ENCODE measurements at regions not wholly inside any gene's neighbourhood (a gene's known extent, or its start where the extent isn't known, plus 50 kb on each side); places are given as distances from the start of the nearest gene placed in this dataset.

- H3K4me1 ChIP-seq (ENCODE audit: insufficient read depth): no peaks in the 10 kb centered on the region
Measured at GRCh38 chr13:37978680-37979079, 109.1 kb upstream of the TRPC4 start.

GRCh38 chr13:37968555-37968954 is 99.0 kb upstream of the TRPC4 start:
- Histone ChIP-seq H3K79me2 (no peaks in the 10 kb centered on the region), H3K4me3 (no peak overlapping the region), H3K36me3 (replicated peaks; ENCODE audit: insufficient read depth, low read depth) (no peaks in the 10 kb centered on the region), H3K27me3 (no peaks in the 10 kb centered on the region), H3K9me3 (ENCODE audit: low read depth) (no peaks in the 10 kb centered on the region), H4K20me1 (ENCODE audit: insufficient read depth, poor library complexity, severe bottlenecking) (no peaks in the 10 kb centered on the region), H3K4me2 (no peak overlapping the region), H2AFZ (no peak overlapping the region), H3K27ac (no peak overlapping the region), H3K4me1 (ENCODE audit: insufficient read depth) (no peaks in the 10 kb centered on the region), H3K9me2 (replicated peaks; ENCODE audit: insufficient read depth) (no peaks in the 10 kb centered on the region)
- DNase-seq (ENCODE audit: low spot score): no peak
- 74% methylated on average over 2 of the region's 2 CpGs for WGBS (ENCODE audit: low lambda C conversion rate, missing lambda C conversion rate)
- TF ChIP-seq EZH2 (IDR thresholded peaks at IDR 0.05; ENCODE audit: borderline replicate concordance) (no peak), EZH2phosphoT487 (IDR thresholded peaks at IDR 0.05; ENCODE audit: low read depth, severe bottlenecking, unreplicated experiment) (no peak)
- TF ChIP-seq, protein P1, sequence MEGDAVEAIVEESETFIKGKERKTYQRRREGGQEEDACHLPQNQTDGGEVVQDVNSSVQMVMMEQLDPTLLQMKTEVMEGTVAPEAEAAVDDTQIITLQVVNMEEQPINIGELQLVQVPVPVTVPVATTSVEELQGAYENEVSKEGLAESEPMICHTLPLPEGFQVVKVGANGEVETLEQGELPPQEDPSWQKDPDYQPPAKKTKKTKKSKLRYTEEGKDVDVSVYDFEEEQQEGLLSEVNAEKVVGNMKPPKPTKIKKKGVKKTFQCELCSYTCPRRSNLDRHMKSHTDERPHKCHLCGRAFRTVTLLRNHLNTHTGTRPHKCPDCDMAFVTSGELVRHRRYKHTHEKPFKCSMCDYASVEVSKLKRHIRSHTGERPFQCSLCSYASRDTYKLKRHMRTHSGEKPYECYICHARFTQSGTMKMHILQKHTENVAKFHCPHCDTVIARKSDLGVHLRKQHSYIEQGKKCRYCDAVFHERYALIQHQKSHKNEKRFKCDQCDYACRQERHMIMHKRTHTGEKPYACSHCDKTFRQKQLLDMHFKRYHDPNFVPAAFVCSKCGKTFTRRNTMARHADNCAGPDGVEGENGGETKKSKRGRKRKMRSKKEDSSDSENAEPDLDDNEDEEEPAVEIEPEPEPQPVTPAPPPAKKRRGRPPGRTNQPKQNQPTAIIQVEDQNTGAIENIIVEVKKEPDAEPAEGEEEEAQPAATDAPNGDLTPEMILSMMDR (IDR thresholded peaks at IDR 0.05; ENCODE audit: poor library complexity): no peak

More at GRCh38 chr13:37978680-37979079, 109.1 kb upstream of the TRPC4 start:
- Histone ChIP-seq H3K4me2 (no peak overlapping the region), H3K36me3 (replicated peaks; ENCODE audit: insufficient read depth, low read depth) (no peaks in the 10 kb centered on the region), H3K9me3 (ENCODE audit: low read depth) (no peaks in the 10 kb centered on the region), H3K9me2 (replicated peaks; ENCODE audit: insufficient read depth) (no peaks in the 10 kb centered on the region), H3K27ac (no peak overlapping the region), H3K4me3 (no peak overlapping the region), H3K27me3 (no peaks in the 10 kb centered on the region), H4K20me1 (ENCODE audit: insufficient read depth, poor library complexity, severe bottlenecking) (no peaks in the 10 kb centered on the region), H2AFZ (no peak overlapping the region), H3K79me2 (no peaks in the 10 kb centered on the region)
- TF ChIP-seq, protein P1 (IDR thresholded peaks at IDR 0.05; ENCODE audit: poor library complexity): no peak
- TF ChIP-seq EZH2phosphoT487 (IDR thresholded peaks at IDR 0.05; ENCODE audit: low read depth, severe bottlenecking, unreplicated experiment) (no peak), EZH2 (IDR thresholded peaks at IDR 0.05; ENCODE audit: borderline replicate concordance) (no peak)
- 79% methylated on average over 2 of the region's 2 CpGs for WGBS (ENCODE audit: low lambda C conversion rate, missing lambda C conversion rate)
- DNase-seq (ENCODE audit: low spot score): no peak

DNA sequence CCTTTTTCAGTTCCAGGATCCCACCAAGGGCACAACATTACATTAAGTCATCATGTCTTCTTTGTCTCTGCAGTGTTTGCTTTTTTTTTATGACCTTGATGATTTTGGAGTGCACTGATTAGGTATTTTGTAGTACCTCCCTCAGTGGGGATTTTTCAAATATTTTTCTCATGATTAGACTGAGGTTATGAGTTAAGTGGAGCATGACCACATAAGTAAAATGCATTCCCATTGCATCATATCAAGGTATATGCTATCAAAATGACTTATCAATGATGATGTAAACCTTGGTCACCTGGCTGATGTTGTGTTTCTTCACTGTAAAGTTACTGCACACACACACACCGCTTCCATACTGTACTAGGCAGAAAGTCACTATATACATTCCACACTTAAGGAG is 96.7 kb upstream of the TRPC4 start:
- H3K27me3 ChIP-seq: no peaks in the 10 kb centered on the region
- H3K9me2 ChIP-seq (replicated peaks; ENCODE audit: insufficient read depth): no peaks in the 10 kb centered on the region
- H3K36me3 ChIP-seq (replicated peaks; ENCODE audit: insufficient read depth, low read depth): no peaks in the 10 kb centered on the region
- TF ChIP-seq EZH2 (IDR thresholded peaks at IDR 0.05; ENCODE audit: borderline replicate concordance) (no peak), EZH2phosphoT487 (IDR thresholded peaks at IDR 0.05; ENCODE audit: low read depth, severe bottlenecking, unreplicated experiment) (no peak)
- TF ChIP-seq, protein P1 (IDR thresholded peaks at IDR 0.05; ENCODE audit: poor library complexity): no peak
- WGBS (ENCODE audit: low lambda C conversion rate, missing lambda C conversion rate): 89% methylated on average over 1 of the region's 1 CpG
- no peak overlapping the region for H3K27ac ChIP-seq
- H2AFZ ChIP-seq: no peak overlapping the region
- H3K4me1 ChIP-seq (ENCODE audit: insufficient read depth): no peaks in the 10 kb centered on the region
- no peaks in the 10 kb centered on the region for H3K9me3 ChIP-seq (ENCODE audit: low read depth)
- no peak overlapping the region for H3K4me2 ChIP-seq
- H3K79me2 ChIP-seq: no peaks in the 10 kb centered on the region
- no peak for DNase-seq (ENCODE audit: low spot score)
- H4K20me1 ChIP-seq (ENCODE audit: insufficient read depth, poor library complexity, severe bottlenecking): no peaks in the 10 kb centered on the region
- no peak overlapping the region for H3K4me3 ChIP-seq

DNA sequence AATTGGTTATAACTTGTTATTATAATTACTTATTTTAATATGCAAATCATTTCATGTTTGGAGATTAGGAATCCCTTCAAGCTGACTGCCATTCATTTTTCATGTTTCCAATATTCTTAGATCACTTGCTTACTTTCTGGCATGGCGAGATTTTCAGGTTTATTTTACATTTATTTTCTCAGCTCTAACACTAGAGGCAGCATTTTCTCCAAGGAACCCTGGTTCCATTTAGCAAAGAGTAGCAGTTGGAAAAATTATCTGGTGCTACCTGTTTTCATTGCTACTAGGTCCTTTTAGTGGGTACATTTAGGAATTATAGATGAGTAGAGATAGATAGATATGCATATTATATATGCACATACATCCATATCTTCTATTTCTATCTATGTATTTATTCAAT is 90.9 kb upstream of the TRPC4 start:
- DNase-seq (ENCODE audit: low spot score): no peak
- WGBS (ENCODE audit: low lambda C conversion rate, missing lambda C conversion rate): 92% methylated on average over 1 of the region's 1 CpG

More for the DNA sequence above, 90.9 kb upstream of the TRPC4 start:
- no peaks in the 10 kb centered on the region for H3K9me3 ChIP-seq (ENCODE audit: low read depth)
- H3K4me3 ChIP-seq: no peak overlapping the region
- no peak overlapping the region for H3K4me2 ChIP-seq
- H4K20me1 ChIP-seq (ENCODE audit: insufficient read depth, poor library complexity, severe bottlenecking): no peaks in the 10 kb centered on the region
- H3K4me1 ChIP-seq (ENCODE audit: insufficient read depth): no peaks in the 10 kb centered on the region
- H2AFZ ChIP-seq: no peak overlapping the region
- TF ChIP-seq EZH2phosphoT487 (IDR thresholded peaks at IDR 0.05; ENCODE audit: low read depth, severe bottlenecking, unreplicated experiment): no peak
- TF ChIP-seq, protein P1 (IDR thresholded peaks at IDR 0.05; ENCODE audit: poor library complexity): peak; percentile 18
- no peaks in the 10 kb centered on the region for H3K9me2 ChIP-seq (replicated peaks; ENCODE audit: insufficient read depth)
- no peaks in the 10 kb centered on the region for H3K27me3 ChIP-seq
- H3K27ac ChIP-seq: no peak overlapping the region
- no peaks in the 10 kb centered on the region for H3K36me3 ChIP-seq (replicated peaks; ENCODE audit: insufficient read depth, low read depth)
- H3K79me2 ChIP-seq: no peaks in the 10 kb centered on the region
